ENCODE measurements at regions not wholly inside any gene's neighbourhood (a gene's known extent, or its start where the extent isn't known, plus 50 kb on each side); places are given as distances from the start of the nearest gene placed in this dataset.

DNA sequence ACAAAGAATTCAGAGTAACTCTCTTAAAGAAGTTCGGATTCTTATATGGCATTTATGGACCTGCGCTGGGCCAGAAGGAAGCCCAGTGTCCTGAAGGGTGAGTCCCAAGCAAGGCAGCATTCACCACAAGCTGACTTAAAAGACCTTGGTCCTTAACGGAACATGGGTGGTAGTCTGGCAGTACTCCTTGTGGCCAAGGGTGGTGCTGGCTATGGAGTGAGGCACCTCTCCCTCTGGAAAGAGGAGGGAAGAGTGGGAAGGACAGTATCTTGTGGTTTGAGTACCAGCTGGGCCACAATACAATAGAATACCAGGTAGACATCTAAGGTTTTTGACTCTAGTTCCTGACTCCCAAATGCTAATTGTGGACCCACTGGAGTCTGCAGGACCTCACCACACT, 425.7 kb upstream of the CYLC2 start:
- TF ChIP-seq, protein P1, sequence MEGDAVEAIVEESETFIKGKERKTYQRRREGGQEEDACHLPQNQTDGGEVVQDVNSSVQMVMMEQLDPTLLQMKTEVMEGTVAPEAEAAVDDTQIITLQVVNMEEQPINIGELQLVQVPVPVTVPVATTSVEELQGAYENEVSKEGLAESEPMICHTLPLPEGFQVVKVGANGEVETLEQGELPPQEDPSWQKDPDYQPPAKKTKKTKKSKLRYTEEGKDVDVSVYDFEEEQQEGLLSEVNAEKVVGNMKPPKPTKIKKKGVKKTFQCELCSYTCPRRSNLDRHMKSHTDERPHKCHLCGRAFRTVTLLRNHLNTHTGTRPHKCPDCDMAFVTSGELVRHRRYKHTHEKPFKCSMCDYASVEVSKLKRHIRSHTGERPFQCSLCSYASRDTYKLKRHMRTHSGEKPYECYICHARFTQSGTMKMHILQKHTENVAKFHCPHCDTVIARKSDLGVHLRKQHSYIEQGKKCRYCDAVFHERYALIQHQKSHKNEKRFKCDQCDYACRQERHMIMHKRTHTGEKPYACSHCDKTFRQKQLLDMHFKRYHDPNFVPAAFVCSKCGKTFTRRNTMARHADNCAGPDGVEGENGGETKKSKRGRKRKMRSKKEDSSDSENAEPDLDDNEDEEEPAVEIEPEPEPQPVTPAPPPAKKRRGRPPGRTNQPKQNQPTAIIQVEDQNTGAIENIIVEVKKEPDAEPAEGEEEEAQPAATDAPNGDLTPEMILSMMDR (IDR thresholded peaks at IDR 0.05; ENCODE audit: low read depth, low read length), result no peak
- DNase-seq (ENCODE audit: extremely low read depth, low read depth), result no peak

DNA sequence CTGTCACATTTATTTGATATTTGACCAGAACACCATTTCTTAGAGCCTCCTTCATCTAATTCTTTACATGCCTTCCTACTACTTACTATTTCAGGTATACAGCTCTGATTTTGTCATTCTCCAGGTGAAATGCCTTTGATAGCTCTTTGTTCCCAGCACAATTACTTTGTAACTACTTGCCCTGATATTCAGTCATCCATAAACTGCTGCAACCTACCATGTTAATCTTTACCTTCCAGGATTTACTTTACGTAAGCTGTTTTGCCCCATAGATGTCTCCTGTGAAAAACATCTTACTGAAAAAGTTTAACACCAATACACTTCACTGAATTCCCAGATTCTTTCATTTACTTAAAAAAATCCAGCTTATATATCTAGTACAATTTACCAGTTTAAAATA, 443.8 kb upstream of the CYLC2 start:
- DNase-seq (ENCODE audit: extremely low read depth, low read depth), result no peak
- TF ChIP-seq, protein P1 (IDR thresholded peaks at IDR 0.05; ENCODE audit: low read depth, low read length), result no peak

DNA sequence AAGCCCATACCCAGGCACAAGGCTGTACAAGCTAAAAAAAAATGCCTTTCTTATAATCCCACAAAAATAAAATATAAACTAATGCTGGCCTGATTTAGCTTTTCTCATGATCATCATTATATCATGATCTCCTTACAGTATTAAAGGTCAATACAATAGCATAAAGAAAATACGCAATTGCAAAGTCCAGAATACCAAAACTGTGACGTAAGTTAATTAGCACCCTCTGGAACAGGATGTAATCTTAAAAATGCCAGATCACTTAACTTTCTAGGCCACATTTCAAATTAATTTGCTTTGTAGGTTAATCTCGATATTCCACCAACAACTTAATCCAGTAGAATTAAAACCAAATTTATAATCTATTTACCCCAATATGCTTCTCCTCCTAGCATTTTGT, 444.2 kb upstream of the CYLC2 start:
- no peak for DNase-seq (ENCODE audit: extremely low read depth, low read depth)
- TF ChIP-seq, protein P1 (IDR thresholded peaks at IDR 0.05; ENCODE audit: low read depth, low read length), result no peak

DNA sequence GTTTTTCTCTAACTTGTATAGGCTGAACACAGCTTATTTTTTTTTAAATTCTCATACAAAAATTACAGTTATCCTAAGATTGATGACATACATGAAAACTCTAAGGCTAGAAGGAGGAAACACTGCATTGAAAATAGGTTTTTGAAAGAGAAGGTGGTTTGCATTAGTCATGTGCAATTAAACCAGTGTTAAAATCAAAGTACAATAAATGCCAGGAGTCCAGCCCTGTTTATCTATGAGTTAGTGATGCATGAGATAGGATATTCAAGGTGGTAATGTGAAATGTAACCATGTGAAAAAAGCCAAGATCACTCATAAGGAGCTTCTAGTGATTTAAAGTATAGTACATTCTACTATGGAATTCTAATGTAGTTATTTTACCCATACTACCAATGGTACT, 444.9 kb upstream of the CYLC2 start:
- DNase-seq (ENCODE audit: extremely low read depth, low read depth), result no peak
- TF ChIP-seq, protein P1 (IDR thresholded peaks at IDR 0.05; ENCODE audit: low read depth, low read length), result no peak

DNA sequence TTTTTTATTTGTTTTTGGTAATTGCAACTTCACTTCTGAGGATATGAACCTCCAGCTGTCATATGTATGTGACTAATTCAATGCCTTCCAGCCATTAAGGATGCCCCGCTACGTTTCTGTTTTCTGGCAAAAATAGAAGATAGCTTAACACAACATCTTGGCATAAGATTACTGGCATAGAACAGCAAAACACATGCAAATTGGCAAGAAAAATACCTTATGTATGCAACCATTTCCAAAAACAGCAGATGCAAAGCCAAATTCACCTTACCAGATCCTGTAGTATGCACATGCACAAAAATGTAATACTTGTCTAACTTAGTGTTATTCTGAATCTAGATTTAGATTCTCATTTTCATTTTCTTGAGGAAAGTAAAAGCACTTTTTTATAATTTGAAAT, 461.1 kb upstream of the CYLC2 start:
- TF ChIP-seq, protein P1 (IDR thresholded peaks at IDR 0.05; ENCODE audit: low read depth, low read length), result no peak
- no peak for DNase-seq (ENCODE audit: extremely low read depth, low read depth)

DNA sequence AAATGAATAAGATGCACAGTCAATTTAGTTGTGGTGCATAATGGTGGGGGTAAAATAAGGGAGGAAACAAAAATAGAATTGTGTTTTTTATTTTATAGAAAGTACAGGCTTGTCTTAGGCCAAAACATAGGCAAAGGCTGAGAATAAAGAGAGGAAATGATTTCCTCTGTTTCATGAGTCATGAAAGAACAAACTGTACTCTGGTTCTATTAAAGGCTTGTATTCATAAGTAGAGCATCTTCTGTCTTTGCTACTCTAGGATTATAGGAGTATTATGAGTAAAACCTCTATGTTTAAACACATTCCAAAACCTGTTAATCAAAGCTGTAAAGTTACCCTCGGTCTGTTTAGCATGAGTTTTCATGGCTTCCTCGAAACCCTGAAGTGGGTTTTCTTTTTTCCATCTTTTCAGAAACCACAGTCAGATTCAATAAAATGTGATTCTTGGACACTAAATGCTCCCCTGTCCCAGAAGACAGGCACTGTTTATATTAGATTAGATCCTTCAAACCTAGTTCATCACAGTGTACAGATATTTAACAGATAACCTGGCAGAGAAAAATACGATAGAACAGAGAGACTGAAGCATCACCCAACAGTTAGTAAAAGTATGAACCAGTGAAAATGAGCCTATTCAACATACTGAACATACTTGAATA, 473.9 kb upstream of the CYLC2 start:
- TF ChIP-seq, protein P1 (IDR thresholded peaks at IDR 0.05; ENCODE audit: low read depth, low read length), result no peak
- DNase-seq (ENCODE audit: extremely low read depth, low read depth), result no peak

DNA sequence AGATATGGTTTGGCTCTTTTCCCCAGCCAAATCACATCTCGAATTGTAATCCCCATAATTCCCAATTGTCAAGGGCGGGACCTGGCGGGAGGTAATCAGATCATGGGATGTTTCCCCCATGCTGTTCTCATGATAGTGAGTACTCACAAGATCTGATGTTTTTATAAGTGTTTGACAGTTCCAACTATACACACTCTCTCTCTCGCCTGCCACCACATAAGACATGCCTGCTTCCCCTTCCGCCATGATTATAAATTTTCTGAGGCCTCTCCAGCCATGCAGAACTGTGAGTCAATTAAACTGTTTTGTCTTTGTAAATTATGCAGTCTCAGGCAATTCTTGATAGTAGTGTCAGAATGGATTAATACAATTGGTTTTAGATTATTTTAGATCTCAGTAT, 475.7 kb upstream of the CYLC2 start:
- DNase-seq (ENCODE audit: extremely low read depth, low read depth), result no peak
- TF ChIP-seq, protein P1 (IDR thresholded peaks at IDR 0.05; ENCODE audit: low read depth, low read length), result no peak
